ENCODE measurements at regions not wholly inside any gene's neighbourhood (a gene's known extent, or its start where the extent isn't known, plus 50 kb on each side); places are given as distances from the start of the nearest gene placed in this dataset.

- TF ChIP-seq, protein P1, sequence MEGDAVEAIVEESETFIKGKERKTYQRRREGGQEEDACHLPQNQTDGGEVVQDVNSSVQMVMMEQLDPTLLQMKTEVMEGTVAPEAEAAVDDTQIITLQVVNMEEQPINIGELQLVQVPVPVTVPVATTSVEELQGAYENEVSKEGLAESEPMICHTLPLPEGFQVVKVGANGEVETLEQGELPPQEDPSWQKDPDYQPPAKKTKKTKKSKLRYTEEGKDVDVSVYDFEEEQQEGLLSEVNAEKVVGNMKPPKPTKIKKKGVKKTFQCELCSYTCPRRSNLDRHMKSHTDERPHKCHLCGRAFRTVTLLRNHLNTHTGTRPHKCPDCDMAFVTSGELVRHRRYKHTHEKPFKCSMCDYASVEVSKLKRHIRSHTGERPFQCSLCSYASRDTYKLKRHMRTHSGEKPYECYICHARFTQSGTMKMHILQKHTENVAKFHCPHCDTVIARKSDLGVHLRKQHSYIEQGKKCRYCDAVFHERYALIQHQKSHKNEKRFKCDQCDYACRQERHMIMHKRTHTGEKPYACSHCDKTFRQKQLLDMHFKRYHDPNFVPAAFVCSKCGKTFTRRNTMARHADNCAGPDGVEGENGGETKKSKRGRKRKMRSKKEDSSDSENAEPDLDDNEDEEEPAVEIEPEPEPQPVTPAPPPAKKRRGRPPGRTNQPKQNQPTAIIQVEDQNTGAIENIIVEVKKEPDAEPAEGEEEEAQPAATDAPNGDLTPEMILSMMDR (IDR thresholded peaks at IDR 0.05; ENCODE audit: low read depth, low read length): no peak
- Histone ChIP-seq H3K4me3 (ENCODE audit: low read depth, low read length) (no peak overlapping the region), H3K4me1 (no peaks in the 10 kb centered on the region), H3K36me3 (no peaks in the 10 kb centered on the region), H3K9me3 (no peaks in the 10 kb centered on the region; the same call in 1 of the 2 replicates), H3K27me3 (no peaks in the 10 kb centered on the region)
- no peak for DNase-seq
These were observed 157.9 kb upstream of the C11orf87 start for GRCh38 chr11:109264128-109264527.

- no peak overlapping the region for H3K4me3 ChIP-seq (ENCODE audit: low read depth, low read length)
- DNase-seq: no peak
- no peaks in the 10 kb centered on the region; the same call in 1 of the 2 replicates for H3K9me3 ChIP-seq
- no peaks in the 10 kb centered on the region for H3K27me3 ChIP-seq
- TF ChIP-seq, protein P1 (IDR thresholded peaks at IDR 0.05; ENCODE audit: low read depth, low read length): no peak
- H3K4me1 ChIP-seq: no peaks in the 10 kb centered on the region
- no peaks in the 10 kb centered on the region for H3K36me3 ChIP-seq
These were observed 154.5 kb upstream of the C11orf87 start for GRCh38 chr11:109267293-109268095.

DNA sequence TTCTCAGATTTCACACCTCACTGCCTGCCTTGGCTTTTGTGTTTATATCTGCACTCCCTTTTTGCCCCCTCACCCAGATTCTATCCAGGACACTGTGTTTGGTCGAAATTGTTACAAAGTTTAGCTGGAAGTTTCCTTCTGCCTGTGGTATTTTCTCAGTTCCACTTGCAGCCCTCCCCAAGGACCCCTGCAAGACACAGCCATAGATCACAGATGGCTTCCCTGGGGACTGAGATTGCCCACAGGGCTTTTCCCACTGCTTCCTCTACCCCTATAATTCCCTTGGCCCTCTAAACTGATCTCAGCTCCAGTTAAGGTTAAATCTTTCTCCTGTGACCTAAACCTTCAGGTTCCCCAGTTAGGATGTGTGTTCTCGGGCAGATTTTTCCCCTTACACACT lies 146.1 kb upstream of the C11orf87 start:
- DNase-seq: no peak
- TF ChIP-seq, protein P1 (IDR thresholded peaks at IDR 0.05; ENCODE audit: low read depth, low read length): no peak
- H3K4me1 ChIP-seq: no peaks in the 10 kb centered on the region
- no peaks in the 10 kb centered on the region for H3K36me3 ChIP-seq
- no peaks in the 10 kb centered on the region; the same call in 1 of the 2 replicates for H3K9me3 ChIP-seq
- H3K27me3 ChIP-seq: no peaks in the 10 kb centered on the region
- H3K4me3 ChIP-seq (ENCODE audit: low read depth, low read length): no peak overlapping the region

- H3K9me3 ChIP-seq: no peaks in the 10 kb centered on the region
- DNase-seq: no peak
- no peaks in the 10 kb centered on the region for H3K27me3 ChIP-seq
- H3K36me3 ChIP-seq: no peaks in the 10 kb centered on the region
- TF ChIP-seq, protein P1 (IDR thresholded peaks at IDR 0.05; ENCODE audit: low read depth, low read length): no peak
- H3K4me1 ChIP-seq: no peaks in the 10 kb centered on the region
- H3K4me3 ChIP-seq (ENCODE audit: low read depth, low read length): no peak overlapping the region
These were observed 136.5 kb upstream of the C11orf87 start for GRCh38 chr11:109285465-109285864.

DNA sequence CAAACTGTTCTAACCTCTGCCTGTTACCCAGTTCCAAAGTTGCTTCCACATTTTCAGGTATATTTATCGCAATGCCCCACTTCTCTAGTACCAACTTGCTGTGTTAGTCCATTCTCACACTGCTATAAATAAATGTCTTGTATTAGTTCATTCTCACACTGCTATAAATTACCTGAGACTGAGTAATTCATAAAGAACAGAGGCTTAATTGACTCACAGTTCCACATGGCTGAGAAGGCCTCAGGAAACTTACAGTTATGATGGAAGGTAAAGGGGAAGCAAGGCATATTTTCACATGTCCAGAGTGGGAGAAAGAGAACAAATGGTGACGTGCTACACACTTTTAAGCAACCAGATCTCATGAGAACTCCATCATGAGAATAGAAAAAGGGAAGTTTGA lies 130.4 kb upstream of the C11orf87 start:
- Histone ChIP-seq H3K9me3 (no peaks in the 10 kb centered on the region), H3K4me3 (ENCODE audit: low read depth, low read length) (no peak overlapping the region), H3K36me3 (no peaks in the 10 kb centered on the region), H3K27me3 (no peaks in the 10 kb centered on the region), H3K4me1 (no peaks in the 10 kb centered on the region)
- no peak for DNase-seq
- TF ChIP-seq, protein P1 (IDR thresholded peaks at IDR 0.05; ENCODE audit: low read depth, low read length): no peak

DNA sequence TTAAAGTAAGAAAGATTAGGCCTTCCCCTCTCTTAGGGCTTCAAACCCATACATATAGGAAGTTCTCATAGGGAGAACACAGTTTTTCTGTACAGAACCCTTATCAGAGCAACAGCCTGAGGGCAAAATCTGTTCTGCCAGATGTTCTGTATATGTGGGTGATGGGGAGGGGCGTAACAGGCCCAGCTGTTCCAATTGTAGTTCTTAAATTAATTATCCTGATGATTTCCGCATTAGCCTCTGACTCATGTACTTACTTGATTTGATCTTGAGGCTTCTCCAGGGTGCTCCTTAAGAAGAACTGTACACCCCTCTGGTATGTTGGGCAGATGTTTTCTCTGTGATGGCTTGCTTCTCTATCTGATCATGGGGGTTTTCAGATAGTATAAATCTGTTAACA lies 123.1 kb upstream of the C11orf87 start:
- TF ChIP-seq, protein P1 (IDR thresholded peaks at IDR 0.05; ENCODE audit: low read depth, low read length): no peak
- peak; percentile 78 for DNase-seq
- H3K9me3 ChIP-seq: no peaks in the 10 kb centered on the region
- no peak overlapping the region for H3K4me3 ChIP-seq (ENCODE audit: low read depth, low read length)
- 0 out of 2 replicates have a peak, but pooled peaks cover 4% of the 10 kb centered on the region for H3K4me1 ChIP-seq
- H3K27me3 ChIP-seq: no peaks in the 10 kb centered on the region
- no peaks in the 10 kb centered on the region for H3K36me3 ChIP-seq

Measured in BE2C (cell line).